ENCODE measurements at regions not wholly inside any gene's neighbourhood (a gene's known extent, or its start where the extent isn't known, plus 50 kb on each side); places are given as distances from the start of the nearest gene placed in this dataset.

GRCh38 chr5:116740771-116741170 lies 166.1 kb upstream of the SEMA6A start:
- Histone ChIP-seq H3K9me3 (ENCODE audit: control insufficient read depth in 4 of 4, insufficient read depth in 3 of 4, low read length in 3 of 4) (peaks cover 0 to 2% (median 0%) of the 10 kb centered on the region in 4 donors), H3K27ac (ENCODE audit: low read depth in 1 of 2, low read length in 1 of 2) (no peak overlapping the region), H3K4me1 (ENCODE audit: control insufficient read depth in 5 of 5, insufficient read depth in 5 of 5, low read length in 5 of 5) (peaks cover 5 to 22% (median 7%) of the 10 kb centered on the region in 5 donors), H3K36me3 (ENCODE audit: control insufficient read depth in 4 of 4, insufficient read depth in 4 of 4, low read length in 4 of 4) (no peaks in the 10 kb centered on the region), H3K4me3 (no peak overlapping the region), H3K9ac (ENCODE audit: insufficient read depth in 1 of 2, low read length in 2 of 2) (no peak overlapping the region), H3K27me3 (ENCODE audit: control insufficient read depth in 3 of 3, insufficient read depth in 3 of 3, low read length in 2 of 3) (no peaks in the 10 kb centered on the region)
- no peak for ATAC-seq (ENCODE audit: insufficient read depth, low FRiP score)
- TF ChIP-seq, protein P1, sequence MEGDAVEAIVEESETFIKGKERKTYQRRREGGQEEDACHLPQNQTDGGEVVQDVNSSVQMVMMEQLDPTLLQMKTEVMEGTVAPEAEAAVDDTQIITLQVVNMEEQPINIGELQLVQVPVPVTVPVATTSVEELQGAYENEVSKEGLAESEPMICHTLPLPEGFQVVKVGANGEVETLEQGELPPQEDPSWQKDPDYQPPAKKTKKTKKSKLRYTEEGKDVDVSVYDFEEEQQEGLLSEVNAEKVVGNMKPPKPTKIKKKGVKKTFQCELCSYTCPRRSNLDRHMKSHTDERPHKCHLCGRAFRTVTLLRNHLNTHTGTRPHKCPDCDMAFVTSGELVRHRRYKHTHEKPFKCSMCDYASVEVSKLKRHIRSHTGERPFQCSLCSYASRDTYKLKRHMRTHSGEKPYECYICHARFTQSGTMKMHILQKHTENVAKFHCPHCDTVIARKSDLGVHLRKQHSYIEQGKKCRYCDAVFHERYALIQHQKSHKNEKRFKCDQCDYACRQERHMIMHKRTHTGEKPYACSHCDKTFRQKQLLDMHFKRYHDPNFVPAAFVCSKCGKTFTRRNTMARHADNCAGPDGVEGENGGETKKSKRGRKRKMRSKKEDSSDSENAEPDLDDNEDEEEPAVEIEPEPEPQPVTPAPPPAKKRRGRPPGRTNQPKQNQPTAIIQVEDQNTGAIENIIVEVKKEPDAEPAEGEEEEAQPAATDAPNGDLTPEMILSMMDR (IDR thresholded peaks at IDR 0.05; ENCODE audit: control extremely low read depth, extremely low read depth), result no peak
- WGBS, 2 donors, result 86 to 88% methylated on average over 1 of the region's 1 CpG
- no peak for DNase-seq

GRCh38 chr5:116739571-116739970 lies 164.9 kb upstream of the SEMA6A start:
- ATAC-seq (ENCODE audit: insufficient read depth, low FRiP score) (no peak), DNase-seq (peak in 2 of 3 donors; percentile 50 to 53)
- H3K27ac ChIP-seq (ENCODE audit: low read depth in 1 of 2, low read length in 1 of 2), result no peak overlapping the region
- TF ChIP-seq, protein P1 (IDR thresholded peaks at IDR 0.05; ENCODE audit: control extremely low read depth, extremely low read depth), result no peak
- H3K4me1 ChIP-seq (ENCODE audit: control insufficient read depth in 5 of 5, insufficient read depth in 5 of 5, low read length in 5 of 5), result peaks cover 5 to 30% (median 8%) of the 10 kb centered on the region in 5 donors
- no peaks in the 10 kb centered on the region for H3K27me3 ChIP-seq (ENCODE audit: control insufficient read depth in 3 of 3, insufficient read depth in 3 of 3, low read length in 2 of 3)
- no peak overlapping the region for H3K4me3 ChIP-seq
- peaks cover 0 to 2% (median 0%) of the 10 kb centered on the region in 4 donors for H3K9me3 ChIP-seq (ENCODE audit: control insufficient read depth in 4 of 4, insufficient read depth in 3 of 4, low read length in 3 of 4)
- H3K36me3 ChIP-seq (ENCODE audit: control insufficient read depth in 4 of 4, insufficient read depth in 4 of 4, low read length in 4 of 4), result no peaks in the 10 kb centered on the region
- WGBS, 2 donors, result 49 to 55% methylated on average over 9 of the region's 9 CpGs
- peak overlapping the region in 1 of 2 donors; percentile 35 for H3K9ac ChIP-seq (ENCODE audit: insufficient read depth in 1 of 2, low read length in 2 of 2)

DNA sequence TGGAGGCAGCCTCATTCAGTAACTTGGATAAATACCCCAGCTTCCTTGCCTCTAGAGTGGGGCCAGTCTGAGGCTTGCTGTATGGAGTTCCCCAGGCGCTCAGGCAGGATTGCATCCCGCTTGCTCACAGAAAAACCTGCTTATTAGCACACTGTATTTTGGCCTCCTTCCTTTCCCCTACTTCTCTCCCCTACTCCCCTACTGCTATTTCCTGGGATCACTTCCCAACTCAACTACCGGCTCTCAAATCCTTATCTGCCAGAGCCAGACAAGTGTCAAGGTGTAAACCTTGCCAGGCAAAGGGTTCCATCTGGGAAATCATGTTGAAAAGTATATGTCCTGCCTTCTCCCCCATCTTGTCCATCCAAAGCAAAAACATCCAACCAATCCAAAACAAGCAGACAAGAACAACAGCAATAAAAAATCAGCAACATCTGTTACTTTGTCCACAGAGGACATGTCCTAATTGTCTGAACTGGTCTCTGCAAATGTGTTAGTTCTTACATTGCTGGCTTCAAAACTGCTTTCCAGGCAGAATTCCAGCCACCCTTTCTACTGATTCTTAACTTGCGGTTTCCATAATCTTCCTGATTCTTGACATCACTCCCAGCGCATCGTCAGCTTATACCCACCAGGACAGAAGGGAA lies 164.1 kb upstream of the SEMA6A start:
- DNase-seq (peak in 2 of 3 donors; percentile 53 to 62), ATAC-seq (ENCODE audit: insufficient read depth, low FRiP score) (no peak)
- Histone ChIP-seq H3K9ac (ENCODE audit: insufficient read depth in 1 of 2, low read length in 2 of 2) (no peak overlapping the region), H3K27ac (ENCODE audit: low read depth in 1 of 2, low read length in 1 of 2) (no peak overlapping the region), H3K9me3 (ENCODE audit: control insufficient read depth in 4 of 4, insufficient read depth in 3 of 4, low read length in 3 of 4) (peaks cover 0 to 2% (median 0%) of the 10 kb centered on the region in 4 donors), H3K4me1 (ENCODE audit: control insufficient read depth in 5 of 5, insufficient read depth in 5 of 5, low read length in 5 of 5) (peaks cover 5 to 36% (median 15%) of the 10 kb centered on the region in 5 donors), H3K36me3 (ENCODE audit: control insufficient read depth in 4 of 4, insufficient read depth in 4 of 4, low read length in 4 of 4) (no peaks in the 10 kb centered on the region), H3K4me3 (no peak overlapping the region), H3K27me3 (ENCODE audit: control insufficient read depth in 3 of 3, insufficient read depth in 3 of 3, low read length in 2 of 3) (no peaks in the 10 kb centered on the region)
- TF ChIP-seq, protein P1 (IDR thresholded peaks at IDR 0.05; ENCODE audit: control extremely low read depth, extremely low read depth), result no peak
- 72 to 77% methylated on average over 6 of the region's 6 CpGs for WGBS, 2 donors

DNA sequence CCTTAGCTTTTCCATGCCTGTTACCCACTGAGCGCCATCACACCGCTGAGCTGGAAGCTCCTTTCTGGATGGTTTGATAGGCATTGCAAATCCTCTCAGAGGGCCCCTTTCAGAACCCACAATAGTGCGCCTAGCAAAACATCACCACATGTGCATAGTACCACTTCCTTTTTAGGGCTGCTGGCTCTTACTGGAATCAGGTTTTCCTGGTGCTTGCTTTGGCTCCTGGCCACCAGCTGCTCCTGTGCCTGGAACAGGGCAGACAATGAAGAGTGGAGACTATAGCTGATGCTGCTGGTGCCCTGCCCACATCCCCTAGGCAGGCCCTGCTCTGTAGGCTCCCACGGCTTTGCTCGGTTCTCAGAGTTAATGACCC lies 163.6 kb upstream of the SEMA6A start:
- H3K9me3 ChIP-seq (ENCODE audit: control insufficient read depth in 4 of 4, insufficient read depth in 3 of 4, low read length in 3 of 4), result no peaks in the 10 kb centered on the region
- no peak overlapping the region for H3K4me3 ChIP-seq
- DNase-seq, result no peak
- no peaks in the 10 kb centered on the region for H3K27me3 ChIP-seq (ENCODE audit: control insufficient read depth in 3 of 3, insufficient read depth in 3 of 3, low read length in 2 of 3)
- WGBS, 2 donors, result 33 to 63% methylated on average over 5 of the region's 5 CpGs
- H3K27ac ChIP-seq (ENCODE audit: low read depth in 1 of 2, low read length in 1 of 2), result no peak overlapping the region
- H3K9ac ChIP-seq (ENCODE audit: insufficient read depth in 1 of 2, low read length in 2 of 2), result no peak overlapping the region
- TF ChIP-seq, protein P1 (IDR thresholded peaks at IDR 0.05; ENCODE audit: control extremely low read depth, extremely low read depth), result no peak
- no peaks in the 10 kb centered on the region for H3K36me3 ChIP-seq (ENCODE audit: control insufficient read depth in 4 of 4, insufficient read depth in 4 of 4, low read length in 4 of 4)
- H3K4me1 ChIP-seq (ENCODE audit: control insufficient read depth in 5 of 5, insufficient read depth in 5 of 5, low read length in 5 of 5), result peaks cover 5 to 41% (median 19%) of the 10 kb centered on the region in 5 donors
- ATAC-seq (ENCODE audit: insufficient read depth, low FRiP score), result no peak
